Frontal cortex (tissue), 3 donors: ENCODE measurements at regions not wholly inside any gene's neighbourhood (a gene's known extent, or its start where the extent isn't known, plus 50 kb on each side); places are given as distances from the start of the nearest gene placed in this dataset.

Experiments used
- DNase-seq, 2 donors: peaks; one replicate each; pipeline ENCODE4 v3.0.0; 2012; ENCODE audit warnings: low spot score in 2 of 2
- FAIRE-seq: peaks from 2 replicates; lab custom pipeline; 2012; peaks lifted over from hg19 to GRCh38; lab: Jason Lieb, UNC
- donor health status: control.
- donor health status: control.
- donor health status: control.

DNA sequence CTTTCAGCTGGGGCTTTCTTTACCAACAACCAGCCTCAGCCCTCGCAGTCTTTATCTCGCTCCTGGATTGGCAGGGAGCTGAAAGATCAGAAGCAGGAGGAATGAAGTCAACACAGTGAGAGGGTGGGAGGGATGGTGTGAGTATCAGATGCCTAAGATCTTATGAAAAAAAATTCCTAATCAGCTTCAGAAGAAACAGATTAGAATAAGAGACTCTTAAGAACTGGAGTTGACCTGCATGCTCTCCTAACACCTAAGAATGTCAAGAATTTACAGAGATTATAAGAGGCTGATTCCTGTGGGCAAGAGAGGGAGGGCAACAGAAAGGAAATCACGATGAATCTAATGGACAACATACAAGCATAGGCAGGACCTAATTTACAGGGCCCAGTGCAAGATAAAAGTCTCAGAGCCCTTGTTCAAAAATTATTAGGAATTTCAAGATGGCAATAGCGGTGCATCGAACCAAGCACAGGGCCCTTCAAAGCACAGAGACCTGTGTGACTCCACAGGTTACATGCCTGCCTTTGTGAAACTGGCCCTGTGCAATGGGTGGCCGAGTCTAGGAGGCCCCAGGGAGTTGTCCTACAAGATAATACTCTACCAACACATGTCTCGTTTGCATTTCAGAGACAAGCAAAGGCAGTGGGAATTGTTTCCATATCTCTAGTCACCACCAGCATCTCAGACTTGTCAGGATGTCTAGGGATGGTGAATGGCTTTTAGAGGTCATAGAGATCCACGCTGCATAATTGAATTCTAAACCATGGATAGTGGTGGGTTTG is 65.3 kb upstream of the PPP2R5A start:
- FAIRE-seq (no peak), DNase-seq (no peak)

DNA sequence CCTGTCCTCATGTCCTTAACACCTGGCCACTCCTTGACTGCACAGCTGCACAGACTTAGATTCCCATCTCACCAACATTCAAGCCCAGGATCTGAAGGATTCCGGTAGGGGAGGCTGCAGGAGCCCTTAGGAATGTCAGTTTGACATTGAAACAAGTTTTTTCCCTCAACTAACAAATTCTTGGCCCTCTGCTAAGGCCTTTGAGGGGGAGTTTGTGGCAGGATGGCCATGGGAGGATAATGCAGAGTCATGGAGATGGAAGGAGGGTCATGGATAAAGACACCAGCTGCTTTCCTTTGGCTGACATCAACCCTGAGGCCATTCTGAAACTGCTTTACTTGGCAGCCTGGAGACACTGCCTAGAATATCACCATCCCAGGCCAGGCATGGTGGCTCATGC is 63.4 kb upstream of the PPP2R5A start:
- no peak for FAIRE-seq
- no peak for DNase-seq

DNA sequence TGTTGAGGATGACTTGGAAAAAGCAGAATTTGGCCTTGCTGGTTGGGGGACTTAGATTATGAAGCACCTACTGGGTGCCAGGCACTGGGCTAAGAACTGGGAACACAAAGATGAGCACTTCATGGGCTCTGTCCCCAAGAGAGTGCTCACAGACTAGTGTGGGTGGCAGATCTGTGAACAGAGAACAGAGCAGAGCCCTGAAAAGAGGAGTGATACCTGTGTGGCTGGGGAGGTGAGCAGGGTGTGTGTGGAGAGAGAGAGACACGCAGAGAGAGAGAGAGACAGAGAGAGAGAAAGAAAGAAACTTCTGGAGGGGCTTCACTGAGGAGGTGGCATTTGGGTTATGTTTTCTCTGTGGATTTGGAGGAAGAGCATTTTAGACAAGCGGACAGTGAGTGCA is 61.1 kb upstream of the PPP2R5A start:
- DNase-seq (no peak), FAIRE-seq (no peak)

DNA sequence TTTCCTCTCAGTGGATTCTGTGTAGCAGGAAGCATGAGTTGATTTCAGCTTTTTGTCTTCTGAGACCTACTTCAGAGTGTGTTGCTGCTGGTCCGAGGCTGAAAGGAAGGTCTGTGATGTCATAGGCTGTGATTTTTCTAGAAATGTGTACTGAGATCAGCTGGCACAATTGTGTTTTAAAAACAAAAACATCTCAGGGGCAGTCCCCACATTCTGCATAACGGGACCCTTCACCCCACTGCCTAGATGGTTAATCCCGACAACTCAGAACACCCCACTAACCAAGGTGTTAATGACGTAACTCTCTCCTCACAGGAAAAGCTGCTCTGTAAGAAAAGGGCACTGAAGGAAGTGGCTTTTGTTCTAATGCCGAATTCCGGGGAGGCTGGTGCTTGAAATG is 59.8 kb upstream of the PPP2R5A start:
- FAIRE-seq (no peak), DNase-seq (no peak)

DNA sequence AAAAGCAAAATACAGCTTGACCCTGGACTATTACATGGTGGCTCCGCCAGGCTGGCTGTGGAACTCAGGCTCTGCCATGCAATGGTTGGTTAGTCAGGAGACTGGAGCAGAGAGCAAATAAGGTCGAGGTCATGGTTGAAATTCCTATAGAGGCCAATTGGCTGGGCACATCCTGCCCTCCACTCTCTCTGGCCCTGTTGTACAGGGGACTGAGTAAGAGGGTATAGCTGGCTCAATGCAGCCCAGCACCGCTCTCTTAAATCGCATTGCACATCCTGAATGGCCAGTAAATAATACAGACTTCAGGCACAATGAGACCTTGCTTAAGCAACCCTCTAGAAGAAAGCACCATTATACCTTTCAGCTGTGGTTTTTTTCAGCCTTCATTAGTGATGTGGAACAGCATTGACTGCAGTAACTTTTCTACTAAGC is 59.3 kb upstream of the PPP2R5A start:
- DNase-seq (no peak), FAIRE-seq (no peak)

DNA sequence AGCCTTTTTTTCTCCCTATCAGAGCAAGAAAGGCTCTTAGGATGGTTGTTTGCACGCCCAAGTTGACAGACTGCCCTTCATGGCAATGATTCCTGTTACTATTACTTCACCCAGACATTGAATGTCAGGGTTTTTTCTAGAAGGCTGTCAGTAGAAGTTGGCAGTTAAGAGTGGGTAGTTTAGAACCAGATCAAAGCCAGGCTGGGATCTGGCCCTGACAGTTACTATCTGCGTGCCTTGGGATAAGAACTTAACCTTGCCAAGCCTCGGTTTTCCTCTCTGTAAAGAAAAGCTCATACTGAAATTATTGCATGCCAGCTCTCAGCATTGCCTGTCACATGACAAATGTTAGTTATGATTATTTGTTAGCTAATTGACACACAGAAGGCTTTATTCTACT is 58.7 kb upstream of the PPP2R5A start:
- FAIRE-seq: no peak

DNA sequence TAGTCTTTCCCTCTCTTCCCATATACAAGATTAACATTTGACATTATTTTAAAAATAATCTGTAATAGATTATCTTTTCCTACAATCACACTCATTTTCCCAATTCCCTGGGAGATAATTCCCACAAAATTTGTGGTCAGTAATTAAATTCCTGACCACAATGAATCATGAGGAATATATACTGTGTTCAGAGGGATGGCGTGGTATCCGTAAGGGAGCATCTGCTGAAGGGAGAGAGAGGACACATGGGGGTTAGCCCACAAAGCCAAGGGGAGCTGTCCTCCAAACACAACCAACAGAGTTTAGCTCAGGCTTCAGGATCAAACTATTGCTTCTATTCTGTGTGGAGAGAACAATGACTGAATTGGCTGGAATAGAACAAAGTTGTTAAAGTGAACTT is 57.1 kb upstream of the PPP2R5A start:
- DNase-seq (no peak), FAIRE-seq (no peak)

More for the DNA sequence above, 58.7 kb upstream of the PPP2R5A start:
- DNase-seq: no peak

DNA sequence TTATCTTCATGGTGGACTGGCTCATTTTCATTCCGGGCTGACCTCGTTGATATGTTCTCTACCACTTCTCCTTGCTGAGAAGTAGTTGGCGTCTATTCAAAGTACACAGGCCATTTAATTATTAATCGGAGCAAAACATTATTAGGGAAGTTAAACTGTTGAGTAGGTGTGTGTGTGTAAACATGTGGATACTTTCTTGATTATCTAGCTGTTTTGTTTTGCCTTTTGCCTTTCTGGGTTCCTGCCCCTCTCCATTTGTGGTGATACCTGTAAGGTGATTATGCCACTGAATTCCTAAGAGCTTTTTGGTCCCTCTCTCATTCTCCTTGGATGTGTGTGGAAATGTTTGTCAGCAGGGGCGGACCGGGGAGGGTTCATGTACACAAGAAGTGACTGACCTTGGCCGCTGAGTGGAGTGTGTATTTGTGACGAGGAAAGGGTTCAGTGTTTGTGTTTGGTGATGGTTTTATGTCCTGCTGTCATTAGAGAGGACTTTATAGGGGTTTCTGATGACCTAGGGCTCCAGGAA is 56.6 kb upstream of the PPP2R5A start:
- DNase-seq: no peak
- no peak for FAIRE-seq

DNA sequence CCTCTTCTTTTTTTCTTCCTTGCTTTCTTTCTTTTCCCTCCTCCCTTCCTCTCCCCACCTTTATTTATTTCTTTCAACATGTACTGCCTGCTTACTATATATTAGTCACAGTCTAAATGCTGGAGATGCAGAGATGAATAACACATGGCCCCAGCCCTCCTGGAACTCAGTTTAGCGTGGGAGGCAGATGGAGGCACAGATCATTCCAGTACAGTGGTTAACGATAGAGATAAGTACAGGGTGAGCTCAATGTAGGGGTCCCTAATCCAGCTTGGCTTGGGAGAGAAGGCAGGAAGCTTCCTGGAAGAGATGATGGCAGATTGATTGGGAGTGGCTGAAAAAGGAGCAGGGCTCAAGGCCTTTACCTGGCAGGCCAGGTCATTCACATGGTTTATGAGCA is 55.6 kb upstream of the PPP2R5A start:
- FAIRE-seq (no peak), DNase-seq (no peak)

DNA sequence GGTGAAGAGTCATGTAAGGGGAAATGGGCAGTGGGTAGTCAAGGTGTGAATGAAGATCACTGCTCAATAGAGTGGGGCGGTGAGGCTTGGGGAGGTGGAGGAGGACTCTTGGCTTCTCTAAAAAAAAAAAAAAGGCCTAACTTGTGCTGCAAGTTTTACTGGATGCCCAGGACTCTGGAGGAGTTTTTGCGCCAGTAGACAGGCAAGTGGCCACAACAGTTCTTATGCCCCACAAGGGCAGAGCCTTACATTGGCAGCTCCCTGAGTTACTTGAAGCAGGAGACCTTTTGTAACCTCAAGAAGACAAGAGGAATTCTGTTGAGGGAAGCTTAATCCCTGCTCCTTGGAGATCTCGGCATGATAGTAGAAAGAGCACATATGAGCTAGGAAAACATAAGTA is 54.9 kb upstream of the PPP2R5A start:
- no peak for FAIRE-seq
- DNase-seq: no peak

DNA sequence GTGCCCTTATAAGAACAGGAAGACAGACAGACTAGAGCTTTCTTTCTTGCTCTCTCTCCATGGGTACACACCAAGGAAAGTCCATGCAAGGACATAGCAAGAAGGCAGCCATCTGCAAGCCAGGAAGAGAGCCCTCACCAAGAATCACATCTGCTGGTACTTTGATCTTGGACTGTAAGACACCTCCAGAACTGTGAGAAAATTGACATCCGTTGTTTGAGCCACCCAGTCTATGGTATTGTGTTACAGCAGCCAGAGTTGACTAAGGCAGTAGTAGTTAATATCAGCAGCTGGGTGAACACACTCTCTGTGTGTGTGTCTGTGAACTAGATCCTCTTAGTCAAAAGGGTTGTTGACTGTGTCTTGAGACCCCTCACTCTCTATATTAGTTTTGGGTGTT is 53.8 kb upstream of the PPP2R5A start:
- DNase-seq (no peak), FAIRE-seq (no peak)

DNA sequence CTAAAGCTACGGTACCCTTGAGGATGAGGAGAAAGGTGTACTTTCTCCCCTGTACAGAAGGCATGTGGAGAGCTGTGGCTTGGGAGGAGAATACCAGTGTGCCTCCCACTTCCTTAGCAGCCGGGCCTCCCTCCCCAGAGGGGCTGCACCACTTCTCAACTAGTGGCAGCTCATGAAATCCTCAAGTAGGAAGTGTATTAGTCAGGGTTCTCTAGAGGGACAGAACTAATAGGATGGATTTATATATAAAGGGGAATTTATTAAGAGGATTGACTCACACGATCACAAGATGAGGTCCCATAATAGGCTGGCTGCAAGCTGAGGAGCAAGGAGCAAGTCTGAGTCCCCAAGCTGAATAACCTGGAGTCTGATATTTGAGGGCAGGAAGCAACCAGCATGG is 53.1 kb upstream of the PPP2R5A start:
- FAIRE-seq (no peak), DNase-seq (no peak)

DNA sequence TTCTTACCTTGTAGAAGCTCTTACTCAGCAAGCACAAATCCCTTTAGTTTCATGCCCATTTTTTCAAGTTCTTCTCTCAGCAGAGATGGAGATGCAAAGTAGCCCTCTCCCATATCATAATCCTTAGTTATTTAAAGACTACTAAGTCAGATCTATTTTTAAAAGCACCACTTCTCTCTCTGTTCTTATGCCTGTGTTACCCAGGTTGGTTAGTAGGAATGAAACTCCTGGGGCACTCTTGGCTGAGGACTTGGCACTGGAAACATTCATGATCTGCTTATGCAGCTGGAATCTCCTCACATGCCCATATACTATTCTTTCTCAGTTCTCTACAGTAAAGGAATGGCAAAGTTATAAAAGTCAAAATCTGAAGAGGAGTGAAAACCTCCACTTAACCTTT is 51.9 kb upstream of the PPP2R5A start:
- DNase-seq: no peak
- no peak for FAIRE-seq

DNA sequence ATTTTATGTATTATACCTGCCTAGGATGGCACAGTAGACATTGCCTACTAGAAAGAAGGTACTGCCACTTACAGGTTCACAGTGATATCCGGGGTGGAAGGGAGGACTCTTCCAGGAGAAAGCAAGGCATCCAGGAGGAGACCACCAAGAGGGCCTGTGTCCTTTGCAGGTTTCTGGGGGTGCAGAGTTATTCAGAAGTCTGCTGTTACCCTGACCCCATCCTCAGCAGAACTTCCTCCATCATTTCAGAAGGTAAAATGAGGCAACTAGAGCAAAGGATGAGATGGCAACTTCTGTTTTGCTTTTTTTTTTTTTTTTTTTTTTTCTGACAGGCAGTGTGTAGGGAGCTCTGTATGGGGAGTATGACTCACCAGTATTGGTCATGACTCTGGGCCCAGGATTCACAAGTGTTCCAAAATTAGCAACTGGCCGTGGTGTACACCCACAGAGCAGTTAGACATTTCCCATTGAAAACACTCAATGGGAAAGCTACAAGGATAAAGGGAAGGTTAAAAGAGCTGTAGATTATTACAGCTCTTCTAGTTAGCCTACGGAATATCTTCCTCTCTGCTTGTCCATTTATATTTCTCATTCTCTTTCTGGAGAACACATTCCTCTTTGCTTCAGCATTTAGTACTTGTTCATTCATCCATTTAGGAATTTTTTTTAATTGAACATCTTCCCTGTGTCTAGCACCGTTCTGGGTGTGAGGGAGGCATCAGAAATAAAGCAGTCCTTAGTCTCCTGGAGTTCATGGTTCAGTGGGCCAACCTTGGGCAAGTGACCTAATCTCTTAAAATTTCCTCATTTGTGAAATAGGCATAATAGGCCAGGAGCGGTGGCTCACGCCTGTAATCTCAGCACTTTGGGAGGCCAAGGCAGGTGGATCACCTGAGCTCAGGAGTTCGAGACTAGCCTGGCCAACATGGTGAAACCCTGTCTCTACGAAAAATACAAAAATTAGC is 50.5 kb upstream of the PPP2R5A start:
- DNase-seq (peak in 1 of 2 donors; percentile 67), FAIRE-seq (no peak)
